ENCODE measurements at regions not wholly inside any gene's neighbourhood (a gene's known extent, or its start where the extent isn't known, plus 50 kb on each side); places are given as distances from the start of the nearest gene placed in this dataset.
A peak's percentile ranks its signal among the peaks of the same experiment; 100 is the strongest.

DNA sequence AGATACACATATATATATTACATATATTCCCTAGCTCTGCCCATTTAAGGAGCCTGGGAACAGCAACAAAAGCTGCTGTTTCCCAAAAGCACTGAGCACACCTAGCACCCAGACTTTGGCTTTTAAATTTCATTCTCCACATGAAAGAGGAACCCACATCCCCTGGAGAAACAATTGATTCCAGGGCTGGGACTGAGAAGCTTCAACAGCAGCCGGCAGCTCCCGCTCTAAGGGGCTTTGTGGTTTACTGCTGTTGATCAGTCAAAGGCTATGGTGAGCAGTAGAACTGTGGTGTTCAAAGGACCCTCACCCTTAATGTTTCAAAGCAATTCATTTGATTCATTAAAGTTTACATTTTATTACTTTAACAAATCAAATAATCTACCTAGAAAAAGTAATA is 83.3 kb upstream of the SLC66A3 start:
- Mint-ChIP-seq H3K36me3 (ENCODE audit: low read depth) (no peaks in the 10 kb centered on the region), H3K4me3 (no peak overlapping the region), H3K27ac (no peak overlapping the region), H3K27me3 (ENCODE audit: insufficient read depth) (no peaks in the 10 kb centered on the region), H3K9me3 (no peaks in the 10 kb centered on the region), H3K4me1 (peaks cover 4% of the 10 kb centered on the region)
- H3K9me3 ChIP-seq (ENCODE audit: control insufficient read depth, low read length) = no peaks in the 10 kb centered on the region
- no peak overlapping the region for H3K9ac ChIP-seq (ENCODE audit: extremely low read depth, low read length, poor library complexity, severe bottlenecking)
- H3K27ac ChIP-seq (ENCODE audit: low read depth, low read length) = no peak overlapping the region
- no peak for DNase-seq
- H3K4me1 ChIP-seq (ENCODE audit: control insufficient read depth, insufficient read depth, low read length) = no peaks in the 10 kb centered on the region
- TF ChIP-seq, protein P1, sequence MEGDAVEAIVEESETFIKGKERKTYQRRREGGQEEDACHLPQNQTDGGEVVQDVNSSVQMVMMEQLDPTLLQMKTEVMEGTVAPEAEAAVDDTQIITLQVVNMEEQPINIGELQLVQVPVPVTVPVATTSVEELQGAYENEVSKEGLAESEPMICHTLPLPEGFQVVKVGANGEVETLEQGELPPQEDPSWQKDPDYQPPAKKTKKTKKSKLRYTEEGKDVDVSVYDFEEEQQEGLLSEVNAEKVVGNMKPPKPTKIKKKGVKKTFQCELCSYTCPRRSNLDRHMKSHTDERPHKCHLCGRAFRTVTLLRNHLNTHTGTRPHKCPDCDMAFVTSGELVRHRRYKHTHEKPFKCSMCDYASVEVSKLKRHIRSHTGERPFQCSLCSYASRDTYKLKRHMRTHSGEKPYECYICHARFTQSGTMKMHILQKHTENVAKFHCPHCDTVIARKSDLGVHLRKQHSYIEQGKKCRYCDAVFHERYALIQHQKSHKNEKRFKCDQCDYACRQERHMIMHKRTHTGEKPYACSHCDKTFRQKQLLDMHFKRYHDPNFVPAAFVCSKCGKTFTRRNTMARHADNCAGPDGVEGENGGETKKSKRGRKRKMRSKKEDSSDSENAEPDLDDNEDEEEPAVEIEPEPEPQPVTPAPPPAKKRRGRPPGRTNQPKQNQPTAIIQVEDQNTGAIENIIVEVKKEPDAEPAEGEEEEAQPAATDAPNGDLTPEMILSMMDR (conservative IDR thresholded peaks at IDR 0.05) = no peak
- no peaks in the 10 kb centered on the region for H3K27me3 ChIP-seq (ENCODE audit: control insufficient read depth, insufficient read depth, low read length, poor library complexity, severe bottlenecking)
- H3K36me3 ChIP-seq (ENCODE audit: control insufficient read depth, insufficient read depth, low read length) = no peaks in the 10 kb centered on the region
- no peak overlapping the region for H3K4me3 ChIP-seq (ENCODE audit: low read length)
- 83 to 87% methylated on average over 2 of the region's 2 CpGs for WGBS, 2 experiments (ENCODE audit: insufficient coverage in 1 of 2, insufficient read length in 1 of 2)

DNA sequence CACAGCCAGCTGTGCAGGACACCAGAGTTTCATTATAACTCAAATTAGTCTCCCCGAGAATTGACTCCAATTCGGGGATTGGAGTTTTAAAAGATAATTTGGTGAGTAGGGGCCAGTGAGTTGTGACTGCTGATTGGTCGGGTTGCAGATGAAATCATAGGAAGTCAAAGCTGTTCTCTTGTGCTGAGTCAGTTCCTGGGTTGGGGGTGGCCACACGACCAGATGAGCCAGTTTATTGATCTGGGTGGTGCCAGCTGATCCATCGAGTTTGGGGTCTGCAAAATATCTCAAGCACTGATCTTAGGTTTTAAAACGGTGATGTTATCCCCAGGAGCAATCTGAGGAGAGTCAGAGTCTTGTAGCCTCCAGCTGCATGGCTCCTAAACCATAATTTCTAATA is 82.7 kb upstream of the SLC66A3 start:
- no peaks in the 10 kb centered on the region for H3K9me3 Mint-ChIP-seq
- TF ChIP-seq, protein P1 (conservative IDR thresholded peaks at IDR 0.05) = no peak
- H3K27ac Mint-ChIP-seq = no peak overlapping the region
- H3K4me3 Mint-ChIP-seq = no peak overlapping the region
- peaks cover 4% of the 10 kb centered on the region for H3K4me1 Mint-ChIP-seq
- no peak overlapping the region for H3K27ac ChIP-seq (ENCODE audit: low read depth, low read length)
- DNase-seq = no peak
- H3K27me3 ChIP-seq (ENCODE audit: control insufficient read depth, insufficient read depth, low read length, poor library complexity, severe bottlenecking) = no peaks in the 10 kb centered on the region
- 82 to 86% methylated on average over 5 to 6 of the region's 6 CpGs for WGBS, 2 experiments (ENCODE audit: insufficient coverage in 1 of 2, insufficient read length in 1 of 2)
- no peaks in the 10 kb centered on the region for H3K4me1 ChIP-seq (ENCODE audit: control insufficient read depth, insufficient read depth, low read length)
- no peaks in the 10 kb centered on the region for H3K9me3 ChIP-seq (ENCODE audit: control insufficient read depth, low read length)
- H3K9ac ChIP-seq (ENCODE audit: extremely low read depth, low read length, poor library complexity, severe bottlenecking) = no peak overlapping the region
- no peaks in the 10 kb centered on the region for H3K36me3 Mint-ChIP-seq (ENCODE audit: low read depth)
- no peaks in the 10 kb centered on the region for H3K36me3 ChIP-seq (ENCODE audit: control insufficient read depth, insufficient read depth, low read length)
- H3K27me3 Mint-ChIP-seq (ENCODE audit: insufficient read depth) = no peaks in the 10 kb centered on the region
- no peak overlapping the region for H3K4me3 ChIP-seq (ENCODE audit: low read length)

DNA sequence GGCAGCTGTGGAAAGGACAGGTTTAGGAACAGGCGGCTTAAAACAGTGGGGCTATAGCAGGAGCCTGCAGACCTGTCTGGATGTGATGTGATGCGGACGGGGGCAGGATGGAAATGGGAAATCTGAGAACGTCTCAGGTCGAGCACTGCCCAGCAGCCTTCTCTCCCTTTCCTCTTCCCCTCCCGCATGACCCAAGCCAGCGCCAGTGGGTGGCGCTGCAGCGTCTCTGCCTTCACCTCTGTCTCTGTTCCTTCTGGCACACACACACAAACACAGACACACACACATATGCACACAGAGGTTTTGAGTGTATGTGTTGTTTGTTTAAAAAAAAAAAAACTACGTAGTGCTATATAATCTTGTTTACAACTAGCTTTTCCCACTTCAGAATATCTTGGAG is 82.0 kb upstream of the SLC66A3 start:
- Mint-ChIP-seq H3K9me3 (no peaks in the 10 kb centered on the region), H3K27me3 (ENCODE audit: insufficient read depth) (no peaks in the 10 kb centered on the region)

More for the DNA sequence above, 82.0 kb upstream of the SLC66A3 start:
- Histone ChIP-seq H3K9me3 (ENCODE audit: control insufficient read depth, low read length) (no peaks in the 10 kb centered on the region), H3K4me1 (ENCODE audit: control insufficient read depth, insufficient read depth, low read length) (no peaks in the 10 kb centered on the region), H3K9ac (ENCODE audit: extremely low read depth, low read length, poor library complexity, severe bottlenecking) (no peak overlapping the region), H3K36me3 (ENCODE audit: control insufficient read depth, insufficient read depth, low read length) (no peaks in the 10 kb centered on the region), H3K27ac (ENCODE audit: low read depth, low read length) (no peak overlapping the region), H3K4me3 (ENCODE audit: low read length) (no peak overlapping the region), H3K27me3 (ENCODE audit: control insufficient read depth, insufficient read depth, low read length, poor library complexity, severe bottlenecking) (no peaks in the 10 kb centered on the region)
- WGBS, 2 experiments (ENCODE audit: insufficient coverage in 1 of 2, insufficient read length in 1 of 2) = 19% methylated on average over 10 of the region's 10 CpGs; no CpG with 5 or more reads in 1 of the 2 experiments
- peak; percentile 94 for DNase-seq
- Mint-ChIP-seq H3K27ac (no peak overlapping the region), H3K4me1 (peaks cover 4% of the 10 kb centered on the region), H3K36me3 (ENCODE audit: low read depth) (no peaks in the 10 kb centered on the region), H3K4me3 (no peak overlapping the region)
- TF ChIP-seq, protein P1 (conservative IDR thresholded peaks at IDR 0.05) = peak; percentile 93
